ENCODE measurements at regions not wholly inside any gene's neighbourhood (a gene's known extent, or its start where the extent isn't known, plus 50 kb on each side); places are given as distances from the start of the nearest gene placed in this dataset.
A peak's percentile ranks its signal among the peaks of the same experiment; 100 is the strongest.

GRCh38 chr2:198359308-198359707, 554.9 kb downstream of the PLCL1 start:
- DNase-seq (ENCODE audit: low read depth), result no peak

- DNase-seq (ENCODE audit: low read depth), result no peak
Measured at GRCh38 chr2:198356157-198356556, 551.8 kb downstream of the PLCL1 start.

GRCh38 chr2:198351647-198352046, 547.3 kb downstream of the PLCL1 start:
- no peak for DNase-seq (ENCODE audit: low read depth)

GRCh38 chr2:198347946-198348345, 543.6 kb downstream of the PLCL1 start:
- DNase-seq (ENCODE audit: low read depth), result no peak

GRCh38 chr2:198347349-198347748, 543.0 kb downstream of the PLCL1 start:
- DNase-seq (ENCODE audit: low read depth), result no peak

GRCh38 chr2:198343471-198343870, 539.1 kb downstream of the PLCL1 start:
- no peak for DNase-seq (ENCODE audit: low read depth)

- DNase-seq (ENCODE audit: low read depth), result no peak
Measured at GRCh38 chr2:198340846-198341245, 536.5 kb downstream of the PLCL1 start.

- no peak for DNase-seq (ENCODE audit: low read depth)
Measured at GRCh38 chr2:198339116-198339515, 534.7 kb downstream of the PLCL1 start.

GRCh38 chr2:198337368-198337767, 533.0 kb downstream of the PLCL1 start:
- DNase-seq (ENCODE audit: low read depth), result no peak

GRCh38 chr2:198328454-198328853, 524.1 kb downstream of the PLCL1 start:
- no peak for DNase-seq (ENCODE audit: low read depth)

GRCh38 chr2:198327526-198327925, 523.1 kb downstream of the PLCL1 start:
- DNase-seq (ENCODE audit: low read depth), result no peak

- peak; percentile 80 for DNase-seq (ENCODE audit: low read depth)
Measured at GRCh38 chr2:198326431-198326830, 522.0 kb downstream of the PLCL1 start.

- peak; percentile 63 for DNase-seq (ENCODE audit: low read depth)
Measured at GRCh38 chr2:198325359-198325758, 521.0 kb downstream of the PLCL1 start.

DNA sequence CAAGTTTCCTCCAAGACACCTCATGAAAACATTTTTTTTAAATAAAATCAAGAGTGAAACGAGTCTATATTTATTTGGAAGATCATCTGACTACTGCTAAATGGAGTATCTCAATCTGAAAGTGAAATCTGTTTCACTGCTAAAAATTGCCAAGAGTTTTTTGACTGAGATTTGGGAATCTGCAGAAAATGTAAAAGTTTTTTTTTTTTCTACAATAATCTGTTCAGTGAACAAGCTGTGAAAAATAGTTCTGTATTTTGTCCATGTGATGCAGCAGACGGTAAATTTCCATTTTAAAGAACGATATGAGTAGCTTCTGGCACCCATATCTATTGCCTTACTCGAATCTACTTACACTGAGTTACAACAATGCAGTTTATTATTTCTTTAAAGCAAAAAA, 519.7 kb downstream of the PLCL1 start:
- DNase-seq (ENCODE audit: low read depth), result no peak

DNA sequence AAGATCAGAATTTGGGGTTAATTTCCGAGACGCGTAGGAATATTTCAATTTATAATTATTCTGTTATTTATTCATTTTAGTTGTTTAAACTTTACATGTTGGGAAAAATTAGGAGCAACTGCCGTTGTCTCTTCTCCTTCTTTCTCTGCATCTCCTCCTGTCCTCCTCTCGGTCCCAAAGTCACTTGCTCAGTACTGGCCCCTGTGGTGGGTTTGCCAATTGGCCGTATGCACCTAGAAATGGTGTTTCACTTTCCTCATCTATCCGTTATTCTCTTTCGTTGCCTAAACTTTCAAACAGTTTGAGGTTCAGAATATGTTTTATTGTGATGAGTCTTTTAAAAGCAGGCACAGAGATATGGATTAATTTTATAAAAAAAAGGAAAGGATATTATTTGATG, 517.9 kb downstream of the PLCL1 start:
- no peak for DNase-seq (ENCODE audit: low read depth)

GRCh38 chr2:198321522-198322088, 517.2 kb downstream of the PLCL1 start:
- DNase-seq (ENCODE audit: low read depth), result peak; percentile 24

GRCh38 chr2:198316852-198317396, 512.5 kb downstream of the PLCL1 start:
- no peak for DNase-seq (ENCODE audit: low read depth)

GRCh38 chr2:198315791-198316630, 511.6 kb downstream of the PLCL1 start:
- DNase-seq (ENCODE audit: low read depth), result no peak

DNA sequence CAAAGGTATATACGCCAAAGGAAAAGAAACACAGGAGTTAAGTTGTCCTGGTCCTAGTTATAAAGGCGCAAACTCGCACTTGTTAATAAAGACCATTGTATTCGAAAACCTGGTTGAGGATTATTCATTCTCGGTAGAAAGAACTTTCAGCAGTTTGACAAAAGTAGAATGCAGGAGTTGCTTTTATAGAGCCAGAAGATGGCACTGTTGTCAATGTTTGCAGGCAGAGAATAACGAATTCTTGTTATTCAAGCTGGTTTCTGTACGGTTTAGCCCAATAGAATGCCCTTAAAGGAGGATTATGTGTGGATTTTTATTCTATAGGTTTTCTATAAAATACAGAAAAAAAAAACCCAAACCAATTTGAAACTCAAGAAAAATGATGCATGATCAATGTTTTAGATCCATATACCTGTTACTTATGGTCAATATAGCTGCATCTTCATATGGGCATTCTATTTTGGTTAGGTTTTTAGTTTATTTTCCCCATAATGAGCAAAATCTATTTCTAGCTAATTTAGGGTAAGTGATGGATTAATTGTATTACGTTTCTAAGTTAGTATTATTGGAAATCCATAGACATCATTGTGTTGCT, 510.3 kb downstream of the PLCL1 start:
- DNase-seq (ENCODE audit: low read depth), result peak; percentile 45

- DNase-seq (ENCODE audit: low read depth), result no peak
Measured at GRCh38 chr2:198312596-198313483, 508.4 kb downstream of the PLCL1 start.

- no peak for DNase-seq (ENCODE audit: low read depth)
Measured at GRCh38 chr2:198311020-198311419, 506.6 kb downstream of the PLCL1 start.
